CD14-positive monocyte (primary cell): ENCODE measurements at regions not wholly inside any gene's neighbourhood (a gene's known extent, or its start where the extent isn't known, plus 50 kb on each side); places are given as distances from the start of the nearest gene placed in this dataset.

Experiments
- DNase-seq, 3 donors: peaks; one replicate each; pipeline ENCODE4 v3.0.0-alpha.2; 2011 to 2022
- H2AFZ ChIP-seq: 2 replicates; pipeline ENCODE4 v1.6.0; 2012; ENCODE audit warnings: mild to moderate bottlenecking, low read depth, low read length, inconsistent platforms; ENCODE audit not compliant: insufficient read depth, poor library complexity, severe bottlenecking
- H3K27ac ChIP-seq, 2 donors: 1 replicate in 1 of 2; 2 replicates in 1 of 2; pipeline ENCODE4 v1.5.1; 2012 to 2013; ENCODE audit warnings: low read length in 2 of 2, control low read depth in 1 of 2, inconsistent platforms in 1 of 2, low read depth in 1 of 2, mild to moderate bottlenecking in 1 of 2
- H3K27me3 ChIP-seq, 2 donors: one replicate each; pipeline versions ENCODE4 v1.6.0 to v1.6.1; 2011 to 2013; ENCODE audit warnings: low read length in 2 of 2; ENCODE audit not compliant: control insufficient read depth in 2 of 2, insufficient read depth in 2 of 2
- H3K36me3 ChIP-seq, 2 donors: replicated peaks in 1 of 2; 1 replicate in 1 of 2; 2 replicates in 1 of 2; pipeline versions ENCODE4 v1.5.1 to v1.6.1; 2012 to 2013; ENCODE audit warnings: low read length in 2 of 2, control low read depth in 1 of 2, inconsistent platforms in 1 of 2, mild to moderate bottlenecking in 1 of 2; ENCODE audit not compliant: insufficient read depth in 2 of 2, control insufficient read depth in 1 of 2
- H3K4me1 ChIP-seq, 2 donors: 1 replicate in 1 of 2; 2 replicates in 1 of 2; pipeline versions ENCODE4 v1.5.1 to v1.6.1; 2012 to 2013; ENCODE audit warnings: low read length in 2 of 2, control low read depth in 1 of 2, inconsistent platforms in 1 of 2, mild to moderate bottlenecking in 1 of 2, moderate library complexity in 1 of 2; ENCODE audit not compliant: insufficient read depth in 2 of 2, control insufficient read depth in 1 of 2
- H3K4me2 ChIP-seq: replicated peaks from 2 replicates; pipeline ENCODE3; 2012; ENCODE audit warnings: low read length, moderate library complexity, mild to moderate bottlenecking; ENCODE audit not compliant: poor library complexity, severe bottlenecking; ENCODE audit errors: extremely low read depth
- H3K4me3 ChIP-seq, 3 experiments: fragments of 200-600 bp in 1 of 3; sonication (generic) in 1 of 3; replicated peaks in 1 of 3; 1 replicate in 2 of 3; 2 replicates in 1 of 3; pipeline ENCODE4 v1.5.1; 2011 to 2013; ENCODE audit warnings: low read length in 3 of 3, mild to moderate bottlenecking in 3 of 3, control low read depth in 2 of 3, low read depth in 2 of 3, inconsistent platforms in 1 of 3, moderate library complexity in 1 of 3
- H3K79me2 ChIP-seq: 2 replicates; pipeline ENCODE4 v1.6.0; 2012; ENCODE audit warnings: mild to moderate bottlenecking, control low read depth, inconsistent platforms, low read length, moderate library complexity; ENCODE audit not compliant: insufficient read depth
- H3K9ac ChIP-seq: 2 replicates; pipeline ENCODE4 v1.6.0; 2017; ENCODE audit warnings: low read length, mild to moderate bottlenecking; ENCODE audit not compliant: insufficient read depth, poor library complexity, severe bottlenecking
- H3K9me3 ChIP-seq, 2 donors: replicated peaks in 1 of 2; 1 replicate in 1 of 2; 2 replicates in 1 of 2; pipeline versions ENCODE4 v1.5.1 to v1.6.1; 2012 to 2013; ENCODE audit warnings: low read length in 2 of 2, control low read depth in 1 of 2; ENCODE audit not compliant: control insufficient read depth in 1 of 2, insufficient read depth in 1 of 2
- H4K20me1 ChIP-seq: 2 replicates; pipeline ENCODE4 v1.6.0; 2012; ENCODE audit warnings: mild to moderate bottlenecking, low read length, control low read depth, moderate library complexity; ENCODE audit not compliant: insufficient read depth
- H3K27ac Mint-ChIP-seq, 7 donors: one replicate each; pipeline ENCODE4 v1.8.0; 2020; ENCODE audit warnings: mild to moderate bottlenecking in 7 of 7, mixed read lengths in 7 of 7, moderate library complexity in 6 of 7, inconsistent platforms in 2 of 7
- H3K27me3 Mint-ChIP-seq, 3 donors: one replicate each; pipeline ENCODE4 v1.8.0; 2021 to 2022; ENCODE audit warnings: low read depth in 3 of 3, mild to moderate bottlenecking in 3 of 3, mixed read lengths in 3 of 3, moderate library complexity in 3 of 3, inconsistent platforms in 1 of 3
- H3K36me3 Mint-ChIP-seq, 2 donors: one replicate each; pipeline ENCODE4 v1.8.0; 2020; ENCODE audit warnings: mixed read lengths in 2 of 2, inconsistent platforms in 1 of 2, mild to moderate bottlenecking in 1 of 2
- H3K4me1 Mint-ChIP-seq: one replicate; pipeline ENCODE4 v1.8.0; 2020; ENCODE audit warnings: mild to moderate bottlenecking, mixed read lengths
- H3K4me3 Mint-ChIP-seq, 2 donors: one replicate each; pipeline ENCODE4 v1.8.0; 2020; ENCODE audit warnings: mild to moderate bottlenecking in 2 of 2, mixed read lengths in 2 of 2, moderate library complexity in 1 of 2
- H3K9me3 Mint-ChIP-seq, 7 donors: one replicate each; pipeline ENCODE4 v1.8.0; 2020 to 2022; ENCODE audit warnings: mixed read lengths in 7 of 7, mild to moderate bottlenecking in 6 of 7, moderate library complexity in 6 of 7, inconsistent platforms in 2 of 7
- CTCF ChIP-seq: fragments of 200-600 bp; IDR thresholded peaks from one replicate; pipeline ENCODE4 v1.8.0; 2022; ENCODE audit warnings: antibody characterized with exemption, mild to moderate bottlenecking
- WGBS: methylation state at CpG from one replicate; pipeline ENCODE4 v1.1.5; 2013; ENCODE audit warnings: missing lambda C conversion rate; ENCODE audit not compliant: insufficient coverage; 5-methylcytosine and 5-hydroxymethylcytosine counted together
- intact Hi-C, 2 donors: fragments of 100-400 bp; cut with micrococcal nuclease; formaldehyde crosslinking; loops; one replicate each; pipeline versions ENCODE4 v1.15.0 to v1.15.1; 2023

GRCh38 chr4:159906517-159906916 lies 803.6 kb downstream of the RAPGEF2 start:
- Histone ChIP-seq H3K4me1 (no peaks in the 10 kb centered on the region), H3K4me2 (no peak overlapping the region), H3K27ac (no peak overlapping the region), H3K36me3 (no peaks in the 10 kb centered on the region), H3K9ac (no peak overlapping the region), H4K20me1 (no peaks in the 10 kb centered on the region), H3K4me3 (no peak overlapping the region), H3K9me3 (peaks cover 0 to 10% of the 10 kb centered on the region in 2 donors), H3K27me3 (no peaks in the 10 kb centered on the region), H2AFZ (no peak overlapping the region), H3K79me2 (no peaks in the 10 kb centered on the region)
- no peak for TF ChIP-seq CTCF
- DNase-seq, result no peak
- H3K27me3 Mint-ChIP-seq, result no peaks in the 10 kb centered on the region
- H3K27ac Mint-ChIP-seq, result no peak overlapping the region
- H3K4me3 Mint-ChIP-seq, result no peak overlapping the region
- intact Hi-C loops, result no loop called here
- H3K36me3 Mint-ChIP-seq, result no peaks in the 10 kb centered on the region
- H3K4me1 Mint-ChIP-seq, result no peaks in the 10 kb centered on the region
- H3K9me3 Mint-ChIP-seq, result peaks cover 0 to 6% (median 0%) of the 10 kb centered on the region in 7 donors

- no peak overlapping the region for H3K4me2 ChIP-seq
- no peak overlapping the region for H3K4me3 Mint-ChIP-seq
- H3K4me1 ChIP-seq, result no peaks in the 10 kb centered on the region
- no peak overlapping the region for H3K27ac Mint-ChIP-seq
- H3K36me3 Mint-ChIP-seq, result no peaks in the 10 kb centered on the region
- peaks cover 0 to 10% of the 10 kb centered on the region in 2 donors for H3K9me3 ChIP-seq
- H3K9ac ChIP-seq, result no peak overlapping the region
- no CpG with 5 or more reads among the region's 3 CpGs for WGBS
- no peaks in the 10 kb centered on the region for H3K79me2 ChIP-seq
- no peaks in the 10 kb centered on the region for H4K20me1 ChIP-seq
- H3K9me3 Mint-ChIP-seq, result peaks cover 0 to 6% (median 0%) of the 10 kb centered on the region in 7 donors
- H3K4me3 ChIP-seq, result no peak overlapping the region
- intact Hi-C loops, result no loop called here
- peaks cover 0 to 1% (median 0%) of the 10 kb centered on the region in 3 donors for H3K27me3 Mint-ChIP-seq
- no peak for DNase-seq
- no peak overlapping the region for H2AFZ ChIP-seq
- H3K36me3 ChIP-seq, result no peaks in the 10 kb centered on the region
- no peak overlapping the region for H3K27ac ChIP-seq
- no peaks in the 10 kb centered on the region for H3K27me3 ChIP-seq
- no peak for TF ChIP-seq CTCF
- H3K4me1 Mint-ChIP-seq, result no peaks in the 10 kb centered on the region
Observed at GRCh38 chr4:159910721-159911120, 807.8 kb downstream of the RAPGEF2 start.
